GM18507 (cell line): ENCODE measurements at regions not wholly inside any gene's neighbourhood (a gene's known extent, or its start where the extent isn't known, plus 50 kb on each side); places are given as distances from the start of the nearest gene placed in this dataset.
"Not testable (repeated sequence)": the region's sequence is repeated elsewhere in the genome, so short reads cannot be mapped to it uniquely, and the experiment has no call there.

Source experiments
- DNase-seq: peaks from one replicate; pipeline ENCODE4 v3.0.0; 2011; ENCODE audit warnings: low read depth; ENCODE audit not compliant: insufficient read length; ENCODE audit errors: extremely low spot score
- FAIRE-seq: peaks from 2 replicates; lab custom pipeline; 2011; peaks lifted over from hg19 to GRCh38; lab: Jason Lieb, UNC

DNA sequence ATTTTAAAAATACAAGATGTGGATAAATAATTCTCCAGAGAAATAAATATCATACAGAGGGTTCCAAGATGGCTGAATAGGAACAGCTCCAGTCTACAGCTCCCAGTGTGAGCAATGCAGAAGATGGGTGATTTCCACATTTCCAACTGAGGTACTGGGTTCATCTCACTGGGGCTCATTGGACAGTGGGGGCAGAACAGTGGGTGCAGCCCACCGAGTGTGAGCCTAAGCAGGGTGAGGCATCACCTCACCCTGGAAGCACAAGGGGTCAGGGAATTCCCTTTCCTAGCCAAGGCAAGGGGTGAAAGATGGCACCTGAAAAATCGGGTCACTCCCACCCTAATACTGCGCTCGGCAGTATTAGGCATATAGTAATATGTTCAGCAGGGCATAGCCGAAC lies 167.5 kb upstream of the IRS4 start:
- FAIRE-seq, DNase-seq: not testable (repeated sequence)

DNA sequence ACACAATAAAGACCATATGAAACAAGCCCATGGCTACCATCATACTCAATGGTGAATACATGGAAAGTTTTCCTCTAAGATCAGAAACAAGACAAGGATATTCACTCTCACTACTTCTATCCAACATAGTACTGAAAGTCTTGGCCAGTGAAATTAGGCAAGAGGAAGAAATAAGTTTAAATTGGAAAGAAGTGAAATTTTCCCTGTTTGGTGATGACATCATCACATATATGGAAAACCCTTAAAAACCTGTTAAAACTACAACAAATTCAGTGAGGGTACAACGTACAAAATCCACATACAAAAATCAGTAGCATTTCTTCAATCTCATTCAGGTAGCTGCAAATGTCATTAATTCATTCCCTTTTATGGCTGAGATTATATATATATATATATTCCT lies 164.0 kb upstream of the IRS4 start:
- DNase-seq (no peak), FAIRE-seq (no peak)

DNA sequence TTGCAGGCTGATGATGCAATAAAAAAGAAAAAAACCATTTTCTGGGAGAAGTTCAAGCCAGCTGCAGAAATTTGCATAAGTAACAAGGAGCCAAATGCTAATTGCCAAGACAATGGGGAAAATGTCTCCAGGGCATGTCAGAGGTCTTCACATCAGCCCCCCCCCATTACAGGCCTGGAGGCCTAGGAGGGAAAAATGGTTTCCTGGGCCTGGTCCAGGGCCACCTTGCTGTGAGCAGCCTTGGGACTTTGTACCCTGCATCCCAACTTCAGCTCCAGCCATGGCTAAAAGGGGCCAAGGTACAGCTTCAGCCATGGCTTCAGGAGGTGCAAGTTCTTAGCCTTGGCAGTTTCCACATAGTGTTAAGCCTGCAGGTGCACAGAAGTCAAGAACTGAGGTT lies 160.0 kb upstream of the IRS4 start:
- not testable (repeated sequence) for FAIRE-seq, DNase-seq

DNA sequence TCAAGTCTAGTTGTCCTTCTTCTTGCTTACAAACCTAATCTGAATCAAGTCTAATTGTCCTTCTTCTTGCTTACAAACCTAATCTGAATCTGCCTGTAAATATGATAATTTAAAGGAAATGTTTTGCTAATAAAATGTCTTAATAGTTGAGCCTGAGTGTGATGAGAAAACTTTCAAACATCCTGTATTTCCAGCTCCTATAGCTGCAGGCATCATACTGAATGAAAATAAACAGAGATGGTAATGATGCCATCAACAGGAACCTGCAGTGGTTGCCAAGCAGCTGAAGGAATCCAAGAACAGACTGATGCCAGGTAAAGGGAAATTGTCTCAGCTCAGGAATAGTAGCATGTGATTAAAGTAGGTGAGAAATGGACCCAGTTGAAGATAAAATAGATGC lies 156.1 kb upstream of the IRS4 start:
- DNase-seq (no peak), FAIRE-seq (no peak)

DNA sequence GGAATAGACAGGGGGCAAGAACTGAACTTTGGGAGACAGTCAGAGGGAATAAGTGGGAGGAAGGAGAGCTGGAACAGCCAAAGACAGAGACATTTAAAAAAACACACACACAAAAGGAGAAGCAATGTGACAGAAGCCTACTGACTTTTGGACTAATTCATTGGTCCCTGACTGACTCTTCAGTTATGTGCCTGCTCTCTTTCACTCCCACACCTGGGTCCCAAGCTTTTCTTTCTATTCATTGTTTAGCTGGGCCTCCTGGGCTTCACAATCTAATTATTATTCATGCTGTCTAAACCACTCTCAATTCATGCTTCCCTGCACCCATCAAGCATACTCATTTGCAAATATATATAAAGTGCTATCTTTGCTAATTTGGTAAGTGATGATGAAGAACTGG lies 139.2 kb upstream of the IRS4 start:
- no peak for DNase-seq

DNA sequence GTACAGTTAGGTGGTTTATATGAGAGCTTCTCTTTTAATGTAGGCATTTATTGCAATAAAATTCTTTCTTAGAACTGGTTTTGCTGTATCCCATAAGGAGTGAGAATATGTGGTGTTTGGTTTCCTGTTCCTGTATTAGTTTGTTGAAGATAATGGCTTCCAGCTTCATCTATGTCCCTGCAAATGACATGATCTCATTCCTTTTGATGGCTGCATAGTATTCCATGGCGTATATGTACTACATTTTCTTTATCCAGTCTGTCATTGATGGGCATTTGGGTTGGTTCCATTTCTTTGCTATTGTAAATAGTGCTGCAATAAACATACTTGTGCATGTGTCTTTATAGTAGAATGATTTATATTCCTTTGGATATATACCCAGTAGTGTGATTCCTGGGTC lies 106.7 kb upstream of the IRS4 start:
- not testable (repeated sequence) for DNase-seq, FAIRE-seq

More for the DNA sequence above, 139.2 kb upstream of the IRS4 start:
- FAIRE-seq, result no peak

DNA sequence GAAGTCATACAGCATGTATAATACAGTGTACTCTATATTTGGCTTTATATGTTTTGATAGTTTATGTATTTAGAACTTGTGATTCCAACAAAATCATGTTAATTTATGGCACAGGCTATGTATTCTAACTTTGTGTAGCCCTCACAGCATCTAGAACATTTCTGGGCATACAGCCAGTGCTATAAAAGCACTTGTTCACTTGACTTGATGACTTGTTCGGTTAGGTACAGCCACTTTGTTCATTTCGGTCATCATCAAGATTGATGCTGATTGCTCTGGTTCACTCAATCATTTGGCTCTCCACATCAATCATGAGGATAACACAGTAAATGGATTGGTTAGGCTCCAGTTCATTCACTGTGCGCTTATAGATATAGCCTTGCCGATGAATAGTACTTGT lies 97.6 kb upstream of the IRS4 start:
- no peak for DNase-seq
- no peak for FAIRE-seq

DNA sequence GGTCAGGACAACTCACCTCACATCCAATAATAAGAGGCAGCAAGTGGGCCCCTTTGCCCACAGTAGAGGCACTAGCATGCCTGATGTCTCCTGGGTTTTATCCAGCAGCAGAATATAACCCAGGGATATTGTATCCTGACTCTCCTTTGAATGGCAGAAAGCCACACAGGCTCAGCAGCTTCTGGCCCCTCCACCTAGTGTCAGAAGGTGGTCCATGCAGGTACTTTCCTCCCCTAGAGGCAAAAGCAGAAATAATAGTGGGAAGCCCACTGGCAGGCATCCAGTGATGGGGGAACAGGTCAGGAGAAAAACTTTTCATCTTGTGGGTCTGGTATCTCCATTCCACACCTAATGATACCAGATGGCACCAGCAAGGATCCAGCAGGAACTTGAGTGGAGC lies 75.5 kb upstream of the IRS4 start:
- DNase-seq, result no peak
- no peak for FAIRE-seq

DNA sequence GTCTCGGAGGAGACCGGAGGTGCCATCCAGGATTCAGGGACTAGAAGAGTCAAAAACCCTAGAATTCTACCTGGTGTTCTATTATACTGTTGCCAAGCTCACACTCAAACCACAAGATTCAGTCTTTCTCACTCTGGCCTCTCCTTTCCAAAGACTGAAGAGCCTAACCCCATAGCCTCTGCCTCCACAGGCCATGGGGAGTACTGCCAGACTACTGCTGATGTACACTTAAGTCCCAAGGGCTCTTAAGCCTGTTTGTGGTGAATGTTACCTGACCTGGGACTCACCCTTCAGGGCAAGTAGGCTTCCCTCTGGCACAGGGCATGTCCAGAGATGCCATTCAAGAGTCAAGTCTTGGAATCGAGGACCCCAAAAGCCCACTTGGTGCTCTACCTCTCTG lies 58.9 kb upstream of the IRS4 start:
- FAIRE-seq (no peak), DNase-seq (no peak)
